ENCODE measurements at regions not wholly inside any gene's neighbourhood (a gene's known extent, or its start where the extent isn't known, plus 50 kb on each side); places are given as distances from the start of the nearest gene placed in this dataset.

DNA sequence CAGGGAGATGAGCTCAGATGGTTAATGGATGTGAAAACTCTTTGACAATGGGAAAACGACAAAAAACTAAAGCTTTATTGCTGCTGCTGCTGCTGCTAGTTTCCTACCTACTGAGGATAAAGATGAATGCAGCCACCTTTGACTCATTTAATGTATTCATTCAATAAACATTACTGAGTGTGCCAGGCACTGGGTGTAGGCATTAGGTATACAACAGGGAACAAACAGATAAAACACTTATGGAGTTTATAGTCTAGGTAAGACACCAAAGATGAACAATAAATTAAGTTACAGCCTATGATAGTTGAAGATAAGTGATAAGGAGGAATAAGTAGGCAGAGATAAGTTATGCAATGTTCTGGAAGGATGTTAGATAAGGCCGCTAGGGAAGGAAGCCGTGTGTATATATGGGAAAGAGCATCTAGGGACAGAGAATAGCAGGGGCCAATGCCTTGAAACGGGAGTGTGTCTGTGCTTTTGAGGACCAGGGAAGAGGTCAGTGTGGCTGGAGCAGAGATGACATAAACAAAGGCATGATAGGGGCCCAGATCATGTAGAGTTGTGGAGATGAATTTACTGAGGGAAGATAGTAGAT, 477.6 kb downstream of the NTRK2 start:
- ATAC-seq (ENCODE audit: low read depth) (no peak), DNase-seq (ENCODE audit: low spot score in 2 of 2) (no peak)
- no peaks in the 10 kb centered on the region for H3K36me3 Mint-ChIP-seq
- no peaks in the 10 kb centered on the region for H3K4me1 Mint-ChIP-seq
- H3K27me3 Mint-ChIP-seq: peaks cover 4% of the 10 kb centered on the region
- H3K4me3 Mint-ChIP-seq: no peak overlapping the region
- no peak overlapping the region for H3K27ac Mint-ChIP-seq
- H3K9me3 Mint-ChIP-seq: peaks cover 3% of the 10 kb centered on the region

DNA sequence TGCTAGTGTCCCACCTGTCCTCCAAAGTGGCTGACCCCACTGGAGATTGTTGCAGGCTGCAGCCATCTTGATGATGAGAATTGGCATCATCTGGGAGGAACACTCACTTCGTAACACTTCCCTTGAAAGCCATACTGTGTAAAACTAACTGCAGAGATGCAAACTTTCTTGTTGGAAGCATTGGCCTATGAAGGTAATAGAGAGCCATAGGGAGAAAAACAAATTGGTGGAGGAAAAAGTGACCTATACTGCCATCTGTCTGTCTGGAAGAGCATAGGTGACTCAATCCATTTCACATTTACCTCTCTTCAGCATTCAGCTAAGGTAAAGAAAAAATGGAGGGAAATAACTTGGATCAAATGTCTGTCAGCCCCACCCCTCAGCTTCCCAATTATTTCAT, 473.4 kb downstream of the NTRK2 start:
- Mint-ChIP-seq H3K36me3 (no peaks in the 10 kb centered on the region), H3K27me3 (peaks cover 4% of the 10 kb centered on the region), H3K4me3 (no peak overlapping the region), H3K27ac (no peak overlapping the region), H3K9me3 (peaks cover 5% of the 10 kb centered on the region), H3K4me1 (no peaks in the 10 kb centered on the region)
- DNase-seq (ENCODE audit: low spot score in 2 of 2): no peak
- no peak for ATAC-seq (ENCODE audit: low read depth)

DNA sequence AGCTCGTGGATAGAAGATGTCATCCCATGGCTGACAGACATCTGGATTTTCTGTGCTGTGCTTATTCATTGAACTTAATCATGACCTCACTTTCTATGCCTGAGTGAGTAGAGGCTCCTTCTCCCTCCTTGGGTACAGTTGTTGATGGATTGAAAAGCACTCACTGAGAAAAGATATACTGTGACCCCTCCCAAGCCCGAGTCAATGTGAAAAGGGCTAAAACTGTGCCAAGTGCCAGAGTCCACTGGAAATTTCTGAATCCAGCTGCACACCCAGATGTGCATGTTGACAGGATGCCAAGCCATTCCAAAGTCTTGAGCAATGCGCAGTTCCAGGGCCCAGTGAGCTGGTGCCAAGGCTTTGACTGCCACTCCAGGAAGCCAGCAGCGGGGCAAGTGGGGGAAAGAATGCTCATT, 473.0 kb downstream of the NTRK2 start:
- H3K4me3 Mint-ChIP-seq: no peak overlapping the region
- no peak for ATAC-seq (ENCODE audit: low read depth)
- no peak overlapping the region for H3K27ac Mint-ChIP-seq
- peaks cover 4% of the 10 kb centered on the region for H3K27me3 Mint-ChIP-seq
- no peaks in the 10 kb centered on the region for H3K36me3 Mint-ChIP-seq
- peaks cover 5% of the 10 kb centered on the region for H3K9me3 Mint-ChIP-seq
- H3K4me1 Mint-ChIP-seq: no peaks in the 10 kb centered on the region
- DNase-seq (ENCODE audit: low spot score in 2 of 2): no peak

DNA sequence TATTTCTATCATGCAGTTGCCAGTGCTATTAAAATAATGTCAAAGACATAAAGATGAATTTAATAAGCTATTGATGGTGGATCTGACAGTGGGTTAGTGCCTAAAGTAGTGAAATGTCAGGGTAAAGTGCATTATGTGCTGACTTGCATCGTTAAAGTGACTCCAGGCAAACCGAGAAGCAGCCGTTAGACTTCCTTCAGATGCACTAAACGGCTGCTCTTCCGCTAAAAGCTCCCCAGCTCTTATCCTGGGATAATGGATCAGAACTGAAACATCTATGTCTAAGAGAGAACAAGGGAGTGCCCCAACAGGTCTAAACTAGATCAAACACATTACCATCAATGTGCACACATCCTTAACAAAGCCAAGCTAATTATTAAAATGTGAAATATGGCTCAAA, 468.2 kb downstream of the NTRK2 start:
- Mint-ChIP-seq H3K9me3 (peaks cover 4% of the 10 kb centered on the region), H3K4me1 (no peaks in the 10 kb centered on the region), H3K4me3 (no peak overlapping the region), H3K27me3 (no peaks in the 10 kb centered on the region), H3K36me3 (no peaks in the 10 kb centered on the region), H3K27ac (no peak overlapping the region)
- DNase-seq (ENCODE audit: low spot score in 2 of 2) (no peak), ATAC-seq (ENCODE audit: low read depth) (no peak)

DNA sequence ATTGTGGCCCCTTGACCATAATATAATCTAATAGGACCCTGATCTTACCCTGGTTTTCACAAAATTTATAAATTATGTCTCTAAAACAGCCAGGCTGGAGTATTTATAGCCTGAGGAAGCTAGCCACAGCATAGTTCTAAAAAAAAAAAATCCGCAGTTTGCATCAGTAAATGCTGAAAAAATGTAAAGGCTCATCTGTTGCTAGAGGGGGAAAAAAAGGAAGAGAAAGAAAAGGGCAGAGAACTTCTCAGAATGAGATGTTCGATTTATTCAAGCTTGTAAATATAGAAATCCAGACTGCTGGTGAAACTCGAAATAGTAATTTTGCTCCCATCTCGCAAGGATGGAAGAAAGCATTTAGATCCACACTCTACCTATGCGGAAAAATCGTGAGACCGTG, 467.5 kb downstream of the NTRK2 start:
- no peaks in the 10 kb centered on the region for H3K36me3 Mint-ChIP-seq
- DNase-seq (ENCODE audit: low spot score in 2 of 2): no peak
- ATAC-seq (ENCODE audit: low read depth): no peak
- H3K9me3 Mint-ChIP-seq: peaks cover 4% of the 10 kb centered on the region
- no peak overlapping the region for H3K4me3 Mint-ChIP-seq
- H3K27ac Mint-ChIP-seq: no peak overlapping the region
- no peaks in the 10 kb centered on the region for H3K4me1 Mint-ChIP-seq
- no peaks in the 10 kb centered on the region for H3K27me3 Mint-ChIP-seq

DNA sequence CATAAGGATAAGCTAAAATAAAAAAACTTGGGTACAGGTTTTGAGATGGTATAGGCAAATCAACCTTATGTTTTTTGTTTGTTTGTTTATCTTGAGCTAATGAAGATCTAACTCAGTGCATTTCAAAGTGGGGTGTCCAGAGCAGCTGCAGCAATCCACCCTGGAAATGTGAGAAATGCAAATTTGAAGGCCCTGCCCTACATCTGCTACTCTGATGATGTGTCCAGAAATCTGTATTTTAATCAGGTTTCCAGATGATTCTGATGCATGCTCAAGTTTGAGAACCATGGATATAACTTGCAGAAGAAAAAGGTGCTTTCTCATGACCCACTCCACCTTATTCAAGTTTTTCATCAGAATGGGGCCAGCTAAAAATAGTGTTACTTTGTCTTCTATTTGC, 467.0 kb downstream of the NTRK2 start:
- no peak overlapping the region for H3K4me3 Mint-ChIP-seq
- H3K9me3 Mint-ChIP-seq: peaks cover 6% of the 10 kb centered on the region
- H3K27me3 Mint-ChIP-seq: no peaks in the 10 kb centered on the region
- ATAC-seq (ENCODE audit: low read depth) (no peak), DNase-seq (ENCODE audit: low spot score in 2 of 2) (no peak)
- H3K4me1 Mint-ChIP-seq: no peaks in the 10 kb centered on the region
- no peak overlapping the region for H3K27ac Mint-ChIP-seq
- H3K36me3 Mint-ChIP-seq: no peaks in the 10 kb centered on the region

DNA sequence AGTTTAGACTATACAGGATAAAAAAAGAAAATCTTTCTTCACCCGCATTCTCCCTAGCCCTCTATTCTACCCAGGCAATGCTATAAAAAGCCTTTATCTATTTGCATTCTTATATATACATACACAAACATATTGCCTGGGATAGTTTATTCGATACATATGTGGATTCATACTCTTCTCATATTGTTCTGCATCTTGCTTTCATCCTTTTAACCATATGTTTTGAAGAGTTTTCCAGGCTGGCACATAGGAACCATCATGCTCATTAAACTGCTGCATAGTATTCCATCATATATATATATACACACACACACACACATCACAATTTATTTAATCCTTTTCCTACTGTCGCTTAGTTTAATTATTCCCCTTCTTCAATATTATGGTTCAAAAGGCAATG, 461.2 kb downstream of the NTRK2 start:
- ATAC-seq (ENCODE audit: low read depth): no peak
- no peaks in the 10 kb centered on the region for H3K4me1 Mint-ChIP-seq
- H3K36me3 Mint-ChIP-seq: no peaks in the 10 kb centered on the region
- H3K27me3 Mint-ChIP-seq: no peaks in the 10 kb centered on the region
- H3K9me3 Mint-ChIP-seq: peaks cover 4% of the 10 kb centered on the region
- no peak overlapping the region for H3K27ac Mint-ChIP-seq
- no peak overlapping the region for H3K4me3 Mint-ChIP-seq
- no peak for DNase-seq (ENCODE audit: low spot score in 2 of 2)

DNA sequence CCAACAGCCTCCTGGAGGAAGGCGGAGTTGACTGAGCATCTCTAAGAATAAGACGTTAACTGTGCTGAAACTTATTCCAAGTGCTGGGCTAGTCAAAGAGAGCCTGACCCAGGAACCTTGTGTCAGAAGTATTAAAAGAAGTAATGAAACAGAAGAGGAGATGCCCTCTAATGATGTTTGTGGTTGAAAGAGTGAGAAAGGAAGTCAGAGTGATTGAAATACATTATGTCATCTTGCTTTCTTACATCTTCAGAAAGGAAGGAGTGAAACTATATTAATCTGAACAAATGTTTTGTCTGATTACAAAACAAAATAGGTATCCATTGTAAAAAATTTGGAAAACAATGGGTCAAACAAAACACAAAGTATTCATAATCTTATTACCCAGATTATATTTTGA, 460.7 kb downstream of the NTRK2 start:
- ATAC-seq (ENCODE audit: low read depth) (no peak), DNase-seq (ENCODE audit: low spot score in 2 of 2) (no peak)
- Mint-ChIP-seq H3K4me1 (no peaks in the 10 kb centered on the region), H3K27ac (no peak overlapping the region), H3K4me3 (no peak overlapping the region), H3K9me3 (peaks cover 2% of the 10 kb centered on the region), H3K27me3 (no peaks in the 10 kb centered on the region), H3K36me3 (no peaks in the 10 kb centered on the region)

DNA sequence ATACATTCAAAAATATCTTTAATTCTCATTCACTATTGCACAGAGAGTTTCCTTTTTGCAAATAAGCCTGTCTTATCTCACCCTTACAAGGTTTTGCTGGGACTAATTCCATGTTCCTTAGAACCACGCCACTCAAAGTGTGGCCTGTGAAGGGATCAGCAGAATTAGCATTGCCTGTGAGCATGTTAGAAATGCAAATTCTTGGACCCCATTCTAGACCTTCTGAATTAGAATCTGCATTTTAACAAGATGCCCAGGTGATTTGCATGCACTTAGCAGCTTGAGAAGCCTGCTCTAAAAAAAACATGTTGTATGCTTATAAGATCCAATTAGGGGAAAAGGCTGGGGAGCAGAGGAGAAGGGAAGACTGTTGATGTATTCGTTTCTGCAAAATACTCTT, 460.0 kb downstream of the NTRK2 start:
- H3K9me3 Mint-ChIP-seq: peaks cover 2% of the 10 kb centered on the region
- no peaks in the 10 kb centered on the region for H3K27me3 Mint-ChIP-seq
- H3K27ac Mint-ChIP-seq: no peak overlapping the region
- no peaks in the 10 kb centered on the region for H3K36me3 Mint-ChIP-seq
- DNase-seq (ENCODE audit: low spot score in 2 of 2) (no peak), ATAC-seq (ENCODE audit: low read depth) (no peak)
- H3K4me1 Mint-ChIP-seq: no peaks in the 10 kb centered on the region
- H3K4me3 Mint-ChIP-seq: no peak overlapping the region

DNA sequence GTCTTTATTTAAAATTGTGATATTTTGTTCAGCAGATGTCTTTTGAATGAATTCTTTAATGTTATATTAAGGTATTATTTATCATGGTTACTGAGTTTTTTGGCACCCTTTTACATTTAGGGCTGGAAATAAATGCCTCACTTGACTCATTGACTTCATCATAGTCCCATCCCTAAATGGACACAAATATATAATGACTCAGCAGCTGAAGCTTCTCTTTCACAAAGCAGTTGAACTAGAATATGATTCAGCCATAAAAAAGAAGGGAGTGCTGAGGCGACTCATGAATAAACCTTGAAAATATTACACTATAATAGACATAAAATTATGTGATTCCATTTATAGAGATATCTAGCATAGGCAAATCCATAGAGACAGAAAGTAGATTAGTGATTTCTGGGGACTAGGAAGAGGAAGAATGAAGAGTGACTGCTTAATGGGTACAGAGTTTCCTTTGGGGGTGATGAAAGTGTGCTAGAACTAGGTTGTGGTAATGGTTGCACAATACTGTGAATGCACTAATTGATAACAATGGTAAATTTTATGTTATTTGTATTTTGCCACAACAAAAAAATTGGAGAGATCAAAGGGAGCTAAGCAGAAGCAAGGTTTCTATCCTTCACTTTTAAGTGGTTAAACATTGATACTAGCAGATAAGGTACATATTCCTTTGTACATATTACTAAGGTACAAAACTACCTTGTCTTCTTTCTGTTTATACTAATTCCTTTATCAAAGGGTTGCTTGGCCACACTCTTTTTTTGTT, 449.6 kb downstream of the NTRK2 start:
- H3K27ac Mint-ChIP-seq: no peak overlapping the region
- ATAC-seq (ENCODE audit: low read depth): no peak
- no peaks in the 10 kb centered on the region for H3K9me3 Mint-ChIP-seq
- no peak overlapping the region for H3K4me3 Mint-ChIP-seq
- peaks cover 4% of the 10 kb centered on the region for H3K27me3 Mint-ChIP-seq
- no peak for DNase-seq (ENCODE audit: low spot score in 2 of 2)
- H3K4me1 Mint-ChIP-seq: no peaks in the 10 kb centered on the region
- no peaks in the 10 kb centered on the region for H3K36me3 Mint-ChIP-seq

DNA sequence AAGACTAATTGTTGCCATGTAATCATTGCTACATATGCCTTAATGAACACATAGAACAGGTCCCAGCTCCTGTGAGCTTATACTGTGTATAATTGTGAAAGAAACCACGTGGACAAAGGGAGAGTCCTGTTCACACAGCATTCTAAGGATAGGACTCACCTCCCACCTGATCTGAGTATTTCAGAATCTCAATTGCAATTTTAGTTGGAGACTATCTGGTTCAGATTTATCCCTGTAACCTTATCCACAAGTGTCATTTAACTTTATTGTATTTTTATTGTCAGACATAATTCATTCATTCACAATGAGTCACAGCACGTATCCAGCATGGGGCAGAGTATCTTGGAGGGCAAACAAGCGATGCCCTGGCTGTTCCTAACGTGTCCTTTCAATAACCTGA, 448.3 kb downstream of the NTRK2 start:
- ATAC-seq (ENCODE audit: low read depth) (no peak), DNase-seq (ENCODE audit: low spot score in 2 of 2) (no peak)
- no peaks in the 10 kb centered on the region for H3K9me3 Mint-ChIP-seq
- no peaks in the 10 kb centered on the region for H3K4me1 Mint-ChIP-seq
- no peak overlapping the region for H3K27ac Mint-ChIP-seq
- no peak overlapping the region for H3K4me3 Mint-ChIP-seq
- no peaks in the 10 kb centered on the region for H3K36me3 Mint-ChIP-seq
- H3K27me3 Mint-ChIP-seq: peaks cover 4% of the 10 kb centered on the region

DNA sequence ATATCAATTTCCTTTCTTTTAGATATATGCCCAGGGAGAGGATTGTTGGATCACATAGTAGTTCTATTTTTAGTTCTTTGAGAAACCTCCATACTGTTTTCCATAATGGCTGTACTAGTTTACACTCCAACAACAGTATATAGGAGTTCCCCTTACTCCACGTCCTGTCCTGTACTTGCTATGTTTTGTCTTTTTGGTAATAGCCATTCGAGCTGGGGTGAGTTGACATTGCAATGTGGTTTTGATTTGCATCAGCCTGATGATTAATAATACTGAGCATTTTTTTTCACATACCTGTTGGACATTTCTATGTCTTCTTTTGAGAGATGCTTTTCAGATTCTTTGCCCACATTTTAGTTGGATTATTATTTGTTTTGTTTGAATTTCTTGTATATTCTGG, 445.9 kb downstream of the NTRK2 start:
- ATAC-seq (ENCODE audit: low read depth) (no peak), DNase-seq (ENCODE audit: low spot score in 2 of 2) (no peak)
- H3K9me3 Mint-ChIP-seq: no peaks in the 10 kb centered on the region
- no peaks in the 10 kb centered on the region for H3K36me3 Mint-ChIP-seq
- no peaks in the 10 kb centered on the region for H3K4me1 Mint-ChIP-seq
- no peak overlapping the region for H3K4me3 Mint-ChIP-seq
- H3K27me3 Mint-ChIP-seq: peaks cover 4% of the 10 kb centered on the region
- H3K27ac Mint-ChIP-seq: no peak overlapping the region

DNA sequence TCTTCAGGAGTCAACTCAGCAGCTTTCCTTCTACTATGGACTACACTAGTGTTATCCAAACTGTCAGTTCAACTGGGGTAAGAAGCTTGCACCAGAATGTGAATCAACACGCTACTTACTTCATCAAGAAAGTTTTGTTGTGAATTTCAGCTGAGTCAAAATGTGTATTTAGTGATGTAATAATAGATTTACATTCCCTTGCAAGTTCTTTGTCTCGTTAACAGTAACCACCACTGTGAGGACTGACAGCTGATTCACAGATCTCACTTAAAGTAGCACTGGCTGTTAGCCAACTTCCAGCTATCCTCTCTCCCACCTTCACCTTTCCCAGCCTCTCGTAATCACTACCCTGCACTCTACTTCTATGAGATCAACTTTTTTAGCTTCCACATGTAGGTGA, 445.3 kb downstream of the NTRK2 start:
- H3K36me3 Mint-ChIP-seq: no peaks in the 10 kb centered on the region
- no peaks in the 10 kb centered on the region for H3K9me3 Mint-ChIP-seq
- no peak overlapping the region for H3K27ac Mint-ChIP-seq
- no peak overlapping the region for H3K4me3 Mint-ChIP-seq
- H3K4me1 Mint-ChIP-seq: no peaks in the 10 kb centered on the region
- DNase-seq (ENCODE audit: low spot score in 2 of 2): no peak
- H3K27me3 Mint-ChIP-seq: peaks cover 1% of the 10 kb centered on the region
- no peak for ATAC-seq (ENCODE audit: low read depth)

DNA sequence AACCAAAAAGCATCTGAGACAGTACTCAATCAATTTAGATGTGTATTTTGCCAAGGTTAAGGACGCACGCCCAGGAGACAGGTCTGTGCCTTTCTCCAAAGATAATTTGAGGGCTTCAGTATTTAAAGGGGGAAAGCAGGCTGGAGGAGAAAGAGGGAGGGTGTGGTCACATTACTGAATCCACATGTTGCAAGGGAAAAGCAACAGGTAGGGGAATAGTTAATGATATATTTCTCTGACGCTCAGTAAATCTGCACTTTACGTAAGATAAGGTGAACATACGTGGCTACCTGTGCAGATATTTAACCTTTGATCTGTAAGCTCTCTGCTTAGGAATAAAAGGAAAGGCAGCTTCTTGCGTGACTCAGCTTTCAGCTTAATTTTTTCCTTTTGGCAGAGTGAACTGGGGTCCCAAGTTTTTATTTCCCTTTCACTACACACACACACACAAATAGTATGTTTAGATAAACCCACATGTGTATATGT, 443.4 kb downstream of the NTRK2 start:
- Mint-ChIP-seq H3K9me3 (no peaks in the 10 kb centered on the region), H3K36me3 (no peaks in the 10 kb centered on the region), H3K4me1 (no peaks in the 10 kb centered on the region), H3K27ac (no peak overlapping the region), H3K27me3 (peaks cover 2% of the 10 kb centered on the region), H3K4me3 (no peak overlapping the region)
- DNase-seq (ENCODE audit: low spot score in 2 of 2) (no peak), ATAC-seq (ENCODE audit: low read depth) (no peak)

DNA sequence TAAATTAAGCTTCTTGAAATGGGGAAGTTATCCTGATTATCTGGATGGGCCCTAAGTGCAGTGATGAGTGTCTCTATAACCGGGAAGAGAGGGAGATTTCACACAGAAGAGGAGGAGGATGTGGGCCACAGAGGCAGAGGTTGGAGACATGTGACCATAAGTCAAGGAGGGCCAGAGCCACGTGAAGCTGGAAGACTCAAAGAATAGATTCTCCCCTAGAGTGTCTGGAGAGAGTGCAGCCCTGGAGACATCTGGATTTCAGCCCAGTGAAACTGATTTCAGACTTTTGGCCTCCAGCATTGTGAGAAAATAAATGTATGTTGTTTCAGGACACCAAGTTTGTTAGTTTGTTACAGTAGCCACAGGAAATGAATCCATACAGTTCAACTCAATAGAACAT, 442.9 kb downstream of the NTRK2 start:
- Mint-ChIP-seq H3K4me1 (no peaks in the 10 kb centered on the region), H3K27ac (no peak overlapping the region), H3K36me3 (no peaks in the 10 kb centered on the region), H3K4me3 (no peak overlapping the region), H3K27me3 (peaks cover 2% of the 10 kb centered on the region), H3K9me3 (no peaks in the 10 kb centered on the region)
- no peak for ATAC-seq (ENCODE audit: low read depth)
- DNase-seq (ENCODE audit: low spot score in 2 of 2): no peak

Measured in memory B cell (primary cell).